NOMO-1 treated with DMSO at 0.1 percent for 48 hours (cell line): ENCODE measurements at regions not wholly inside any gene's neighbourhood (a gene's known extent, or its start where the extent isn't known, plus 50 kb on each side); places are given as distances from the start of the nearest gene placed in this dataset.
"Not testable (repeated sequence)": the region's sequence is repeated elsewhere in the genome, so short reads cannot be mapped to it uniquely, and the experiment has no call there.

ENCODE experiments used
- DNase-seq: peaks from one replicate; lab custom pipeline; 2025; ENCODE audit not compliant: unreplicated experiment; lab: John Stamatoyannopoulos, UW

- no peak for DNase-seq
Measured at GRCh38 chr9:88596376-88596775, 61.4 kb downstream of the NXNL2 start.

- no peak for DNase-seq
Measured at GRCh38 chr9:88604836-88605511, 70.0 kb downstream of the NXNL2 start.

DNA sequence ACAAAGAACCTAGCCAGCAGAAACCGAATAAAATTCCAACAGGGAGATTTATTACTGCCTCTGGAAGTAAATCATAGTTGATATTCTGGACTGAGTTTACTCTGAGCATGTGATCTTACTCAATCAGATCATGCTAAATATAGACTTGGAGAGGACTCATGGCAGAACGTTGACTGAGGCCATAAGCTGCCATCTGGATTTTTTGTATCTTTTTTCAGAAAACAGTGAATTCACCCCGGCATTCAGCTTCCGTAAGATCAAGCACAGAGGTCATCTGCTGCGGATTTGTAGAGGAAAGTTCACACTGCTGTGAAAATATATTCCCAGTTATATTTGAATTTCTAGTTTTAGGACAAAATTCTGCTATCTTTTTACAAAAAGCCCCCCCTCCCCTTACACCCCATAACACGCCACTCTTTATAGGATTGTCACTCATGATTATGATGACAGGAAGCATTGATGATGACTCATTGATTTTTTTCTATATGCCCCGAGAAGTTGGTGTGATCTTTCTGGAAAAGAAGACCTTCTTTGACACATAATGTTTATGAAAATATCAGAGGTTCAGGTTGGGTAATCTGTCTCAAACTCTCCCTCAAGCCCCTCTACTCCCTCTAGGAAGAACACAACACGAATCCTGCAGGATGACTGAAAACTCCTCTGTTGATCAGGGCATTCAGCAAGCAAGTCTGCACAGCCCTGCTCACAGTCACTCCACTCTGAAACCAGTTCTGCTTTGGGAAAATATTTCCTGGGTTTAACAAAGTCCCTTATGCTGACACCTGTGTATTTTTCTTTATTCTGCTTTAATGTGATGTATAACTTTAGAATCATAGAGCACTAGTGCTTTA, 70.8 kb downstream of the NXNL2 start:
- DNase-seq: no peak

- DNase-seq: no peak
Measured at GRCh38 chr9:88614359-88614758, 79.4 kb downstream of the NXNL2 start.

DNA sequence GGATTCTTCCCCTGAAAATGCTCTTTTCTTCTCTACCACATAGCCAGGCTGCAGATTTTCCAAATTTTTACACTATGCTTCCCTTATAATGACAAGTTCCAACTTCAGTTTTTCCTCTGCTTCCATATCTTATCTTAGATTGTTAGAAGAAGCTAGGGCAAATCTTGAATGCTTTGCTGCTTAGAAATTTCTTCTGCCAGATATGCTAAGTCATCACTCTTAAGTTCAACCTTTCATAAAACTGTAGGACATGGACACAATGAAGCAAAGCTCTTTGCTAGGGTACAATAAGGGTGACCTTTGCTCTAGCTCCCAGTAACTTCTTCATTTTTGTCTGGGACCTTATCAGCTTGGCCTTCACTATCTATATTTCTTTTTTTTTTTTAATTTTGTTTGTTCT, 88.7 kb downstream of the NXNL2 start:
- no peak for DNase-seq

- no peak for DNase-seq
Measured at GRCh38 chr9:88628114-88628513, 93.1 kb downstream of the NXNL2 start.

DNA sequence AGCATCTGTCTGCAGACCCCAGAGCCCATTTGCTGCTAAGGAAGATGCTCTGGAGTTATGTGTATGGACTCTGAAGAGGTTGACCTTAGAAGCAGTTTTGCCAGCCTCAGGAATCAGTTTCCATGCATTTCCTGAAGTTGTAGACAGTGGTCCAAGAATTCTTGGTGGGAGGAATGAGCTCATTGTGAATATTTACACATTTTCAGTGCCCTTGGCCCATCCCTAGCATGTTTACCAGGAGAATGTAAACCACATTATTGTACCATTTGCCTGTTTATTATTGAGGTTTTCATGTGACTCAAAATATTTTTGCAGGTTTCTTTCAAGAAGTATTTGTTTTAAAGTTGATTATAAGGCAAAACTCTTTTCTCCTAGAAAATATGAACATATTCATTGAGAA, 93.8 kb downstream of the NXNL2 start:
- no peak for DNase-seq

GRCh38 chr9:88630574-88630973, 95.6 kb downstream of the NXNL2 start:
- not testable (repeated sequence) for DNase-seq

DNA sequence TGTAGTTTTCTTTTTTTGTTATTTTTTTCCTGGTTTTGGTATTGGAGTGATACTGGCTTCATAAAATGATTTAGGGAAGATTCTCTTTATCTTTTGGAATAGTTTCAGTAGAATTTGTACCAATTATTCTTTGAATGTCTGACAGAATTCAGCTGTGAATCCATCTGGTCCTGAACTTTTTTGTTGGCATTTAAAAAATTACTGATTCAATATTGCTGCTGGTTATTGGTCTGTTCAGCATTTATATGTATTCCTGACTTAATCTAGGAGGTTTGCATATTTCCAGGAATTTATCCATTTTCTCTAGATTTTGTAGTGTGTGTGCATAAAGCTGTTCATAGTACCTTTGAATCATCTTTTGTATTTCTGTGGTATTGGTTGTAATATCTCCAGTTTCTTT, 100.2 kb downstream of the NXNL2 start:
- no peak for DNase-seq

DNA sequence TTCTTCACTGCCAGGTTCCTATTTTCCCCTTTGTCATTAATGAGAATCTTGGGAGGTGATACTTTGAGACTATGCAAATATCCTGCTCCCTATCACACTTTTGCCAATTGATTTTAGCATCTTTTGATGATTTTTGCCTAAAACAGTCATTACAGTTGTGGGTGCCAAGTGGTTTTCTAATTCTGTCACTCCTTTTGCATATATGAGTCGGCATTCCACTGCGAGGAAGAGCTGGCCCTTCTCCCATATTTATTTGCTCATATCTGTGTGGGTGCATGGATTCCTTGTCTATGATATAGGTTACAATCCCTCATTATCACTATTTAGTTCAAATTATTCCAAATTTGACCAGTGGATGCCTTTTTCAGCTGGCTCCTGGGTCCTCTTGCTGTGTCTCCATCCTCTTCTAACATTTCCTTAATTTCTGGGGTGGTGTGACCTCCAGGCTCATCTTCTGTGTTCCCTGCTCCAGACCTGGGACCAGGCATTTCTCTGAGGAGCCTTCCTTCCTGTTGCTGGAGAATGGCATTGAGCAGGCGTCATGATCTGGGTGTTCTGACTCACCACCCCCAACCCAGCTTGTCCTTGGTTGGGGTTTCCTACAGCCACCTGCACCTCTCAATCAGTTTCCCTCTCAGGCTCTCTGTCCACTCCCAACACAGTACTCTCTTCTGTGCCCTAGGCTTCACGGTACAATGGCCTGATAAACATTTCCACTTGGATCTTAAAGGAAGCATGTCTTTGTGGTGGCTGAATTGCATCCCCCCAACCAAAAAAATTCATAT, 106.7 kb downstream of the NXNL2 start:
- DNase-seq: no peak

- no peak for DNase-seq
Measured at GRCh38 chr9:88642336-88642735, 107.4 kb downstream of the NXNL2 start.

DNA sequence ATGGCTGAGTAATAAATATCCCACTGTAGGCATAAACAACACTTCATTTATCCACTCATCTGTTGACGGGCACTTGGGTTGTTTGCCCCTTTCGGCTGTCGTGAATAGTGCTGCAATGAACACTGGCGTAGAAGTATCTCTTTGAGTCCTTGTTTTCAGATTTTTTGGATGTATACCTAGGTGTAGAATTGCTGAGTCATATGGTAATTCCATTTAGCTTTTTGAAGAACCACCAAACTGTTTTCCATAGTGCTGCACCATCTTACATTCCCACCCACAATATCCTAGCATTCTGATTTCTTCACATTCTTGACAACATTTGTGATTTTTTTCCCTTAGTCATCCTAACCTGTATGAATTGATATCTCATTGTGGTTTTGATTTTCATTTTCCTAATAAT, 109.0 kb downstream of the NXNL2 start:
- no peak for DNase-seq

- DNase-seq: no peak
Measured at GRCh38 chr9:88645172-88645878, 110.3 kb downstream of the NXNL2 start.

GRCh38 chr9:88645879-88646199, 110.9 kb downstream of the NXNL2 start:
- DNase-seq: no peak

DNA sequence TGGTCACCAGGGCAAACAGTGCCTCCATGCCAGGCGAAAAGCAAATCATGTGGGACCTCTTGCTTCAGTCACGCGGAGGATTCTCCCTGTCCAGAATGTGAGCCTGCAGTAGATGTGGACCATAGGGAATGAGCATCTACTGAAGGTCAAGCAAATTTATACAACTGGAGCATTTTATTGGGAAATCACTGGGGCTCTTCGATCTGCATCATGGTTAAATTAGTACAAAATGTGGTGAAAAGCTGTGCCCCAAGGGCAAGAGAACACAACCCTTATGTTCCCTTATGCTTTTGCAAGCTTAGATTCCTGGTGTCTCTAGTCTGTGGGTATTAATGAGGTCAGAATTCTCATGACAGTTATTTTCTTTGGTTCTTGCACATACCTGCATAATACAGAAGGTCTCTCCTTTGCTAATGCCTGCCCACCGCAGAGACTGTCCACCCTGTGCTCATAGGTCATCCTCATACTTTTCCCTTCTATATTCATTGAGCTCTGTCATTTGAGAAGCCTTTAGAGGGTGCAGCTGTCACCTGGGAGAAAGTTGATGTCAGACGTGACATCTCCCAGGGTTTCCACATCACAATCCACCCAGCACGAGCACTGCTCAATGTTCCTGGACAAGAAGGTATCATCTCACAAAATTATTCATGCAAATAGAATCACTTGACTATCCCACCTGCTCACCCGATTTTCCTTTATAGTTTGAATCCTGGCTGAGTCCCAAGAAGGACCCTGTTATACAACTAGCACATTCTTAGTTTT, 111.7 kb downstream of the NXNL2 start:
- DNase-seq: no peak

GRCh38 chr9:88651682-88652633, 117.0 kb downstream of the NXNL2 start:
- no peak for DNase-seq

- DNase-seq: no peak
Measured at GRCh38 chr9:88652876-88653275, 117.9 kb downstream of the NXNL2 start.

GRCh38 chr9:88653406-88653805, 118.4 kb downstream of the NXNL2 start:
- DNase-seq: no peak

DNA sequence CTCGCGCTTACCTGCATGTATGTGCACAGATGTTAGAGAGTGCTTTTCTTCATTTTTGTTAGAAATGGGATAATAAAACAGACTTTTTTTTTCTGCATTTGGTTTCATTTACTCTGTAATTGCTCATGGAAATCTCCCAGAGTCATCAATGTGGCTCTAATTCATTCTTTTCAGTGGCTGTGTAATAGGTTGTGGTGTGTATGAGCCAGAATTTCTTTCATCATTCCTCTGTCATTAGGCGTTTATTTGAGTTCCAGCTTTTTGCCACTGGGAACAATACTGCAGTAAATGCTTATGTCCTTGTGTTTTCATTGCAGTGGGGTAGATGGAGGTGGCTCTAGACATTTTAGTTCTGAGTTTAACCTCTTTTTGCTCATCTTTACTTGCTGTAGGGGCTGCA, 118.9 kb downstream of the NXNL2 start:
- no peak for DNase-seq
